ENCODE measurements at regions not wholly inside any gene's neighbourhood (a gene's known extent, or its start where the extent isn't known, plus 50 kb on each side); places are given as distances from the start of the nearest gene placed in this dataset.

DNA sequence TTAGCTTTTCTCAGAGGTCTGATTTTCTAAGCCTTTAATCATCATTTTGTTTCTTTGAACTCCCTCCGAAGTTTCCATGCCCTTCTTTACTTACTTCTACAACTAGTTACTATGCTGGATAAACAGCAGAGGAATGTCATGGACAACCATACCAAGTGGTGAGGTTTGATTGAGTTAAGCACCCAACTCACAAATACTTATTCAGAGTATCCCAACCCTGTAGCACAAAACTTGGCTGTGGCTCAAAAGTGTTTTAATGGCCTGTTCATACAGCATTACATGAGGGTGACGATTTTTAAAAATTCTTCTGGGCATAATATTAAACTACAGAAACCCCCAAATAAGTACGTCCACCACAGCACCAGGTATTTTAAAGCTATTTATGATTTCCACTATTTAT is 946.8 kb upstream of the SOX9 start:
- TF ChIP-seq POLR2A (IDR thresholded peaks at IDR 0.05) (no peak), CTCF (IDR thresholded peaks at IDR 0.05) (no peak)
